22Rv1 (cell line): ENCODE measurements at regions not wholly inside any gene's neighbourhood (a gene's known extent, or its start where the extent isn't known, plus 50 kb on each side); places are given as distances from the start of the nearest gene placed in this dataset.

Source experiments
- H3K27ac ChIP-seq: fragments of 450-650 bp; 2 replicates; pipeline ENCODE4 v1.5.1; 2017
- ZFX ChIP-seq: fragments of 450-650 bp; IDR thresholded peaks from 2 replicates; pipeline ENCODE4 v1.6.1; 2017; ENCODE audit warnings: antibody characterized with exemption, borderline replicate concordance
- TF ChIP-seq, protein P1 (sequence below): fragments of 450-650 bp; IDR thresholded peaks from 2 replicates; pipeline ENCODE4 v1.5.1; 2017; ENCODE audit warnings: mild to moderate bottlenecking

DNA sequence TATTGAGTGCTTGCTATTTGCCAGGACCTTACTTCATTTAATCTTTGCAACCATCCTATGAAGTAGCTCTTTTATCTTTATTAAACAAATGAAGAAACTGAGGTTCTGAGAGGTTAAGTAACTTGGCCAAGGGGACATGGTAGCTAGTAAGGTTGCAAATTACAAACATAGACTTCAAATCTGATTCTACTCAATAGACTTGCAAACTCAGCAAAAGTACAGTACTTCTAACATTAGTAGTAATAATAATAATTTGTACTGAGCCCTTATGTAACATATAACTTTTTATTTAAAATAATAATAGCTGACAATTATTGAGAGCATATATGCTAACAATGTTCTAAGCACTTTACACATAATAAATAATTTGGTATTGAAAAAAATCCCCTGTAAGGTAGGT, 255.7 kb upstream of the ATP5MC3 start:
- TF ChIP-seq, protein P1, sequence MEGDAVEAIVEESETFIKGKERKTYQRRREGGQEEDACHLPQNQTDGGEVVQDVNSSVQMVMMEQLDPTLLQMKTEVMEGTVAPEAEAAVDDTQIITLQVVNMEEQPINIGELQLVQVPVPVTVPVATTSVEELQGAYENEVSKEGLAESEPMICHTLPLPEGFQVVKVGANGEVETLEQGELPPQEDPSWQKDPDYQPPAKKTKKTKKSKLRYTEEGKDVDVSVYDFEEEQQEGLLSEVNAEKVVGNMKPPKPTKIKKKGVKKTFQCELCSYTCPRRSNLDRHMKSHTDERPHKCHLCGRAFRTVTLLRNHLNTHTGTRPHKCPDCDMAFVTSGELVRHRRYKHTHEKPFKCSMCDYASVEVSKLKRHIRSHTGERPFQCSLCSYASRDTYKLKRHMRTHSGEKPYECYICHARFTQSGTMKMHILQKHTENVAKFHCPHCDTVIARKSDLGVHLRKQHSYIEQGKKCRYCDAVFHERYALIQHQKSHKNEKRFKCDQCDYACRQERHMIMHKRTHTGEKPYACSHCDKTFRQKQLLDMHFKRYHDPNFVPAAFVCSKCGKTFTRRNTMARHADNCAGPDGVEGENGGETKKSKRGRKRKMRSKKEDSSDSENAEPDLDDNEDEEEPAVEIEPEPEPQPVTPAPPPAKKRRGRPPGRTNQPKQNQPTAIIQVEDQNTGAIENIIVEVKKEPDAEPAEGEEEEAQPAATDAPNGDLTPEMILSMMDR: no peak
- no peak for TF ChIP-seq ZFX
- H3K27ac ChIP-seq: no peak overlapping the region

DNA sequence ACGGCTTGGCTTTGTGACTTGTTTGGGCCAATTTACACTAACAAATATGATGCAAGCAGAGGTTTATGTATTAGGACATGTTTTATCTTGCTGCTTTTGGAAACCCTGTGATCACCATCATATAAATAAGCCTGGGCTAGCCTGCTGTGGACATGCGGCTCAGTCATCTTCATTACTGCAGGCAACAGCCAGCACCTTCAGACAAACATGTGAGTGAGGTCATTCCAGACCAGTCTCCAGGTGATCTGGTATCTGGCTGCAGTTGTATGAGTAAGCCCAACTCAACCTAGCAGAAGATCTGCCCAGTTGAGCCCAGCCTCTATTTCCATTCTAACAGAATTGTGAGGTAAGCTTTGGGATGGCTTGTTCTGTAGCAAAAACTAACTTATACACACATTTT, 254.6 kb upstream of the ATP5MC3 start:
- no peak overlapping the region for H3K27ac ChIP-seq
- TF ChIP-seq, protein P1: no peak

DNA sequence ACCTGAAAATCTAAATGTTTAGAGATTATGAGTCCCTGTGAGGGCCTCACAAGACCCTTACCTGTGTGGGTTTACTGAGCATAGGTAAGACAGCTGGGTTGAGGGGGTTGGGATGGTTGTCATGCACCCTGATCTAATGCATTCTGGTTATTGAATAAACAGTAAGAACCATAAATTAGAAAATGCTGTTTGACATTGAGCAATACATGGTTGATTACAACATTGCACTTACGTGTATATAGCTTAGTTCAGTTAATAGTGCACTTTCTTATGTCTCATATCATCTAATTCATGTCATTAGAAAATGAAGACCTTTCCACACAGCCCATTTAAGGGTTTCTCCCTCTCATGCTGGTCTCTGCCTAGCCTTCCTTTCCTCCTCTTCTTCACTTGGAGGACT, 253.5 kb upstream of the ATP5MC3 start:
- no peak overlapping the region for H3K27ac ChIP-seq
- TF ChIP-seq ZFX: no peak
- TF ChIP-seq, protein P1: no peak

DNA sequence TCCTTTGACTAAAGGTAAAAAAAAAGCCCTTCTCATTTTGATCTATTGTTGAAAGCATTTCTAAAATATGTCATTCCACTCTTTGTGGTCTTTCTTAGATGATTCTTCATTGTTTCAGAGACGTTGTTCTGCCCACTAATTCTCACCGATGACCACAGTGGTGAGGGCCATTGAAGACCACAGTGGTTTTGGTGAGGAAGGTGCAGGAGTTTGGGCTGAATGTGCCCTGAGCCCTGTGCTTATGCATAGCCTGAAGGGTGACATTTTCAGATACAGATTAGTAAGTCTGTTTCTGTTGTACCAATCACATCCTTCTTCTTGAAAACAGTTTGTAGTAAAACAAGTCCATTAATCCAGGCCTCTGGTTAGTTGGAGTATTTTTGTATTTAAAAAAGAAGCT, 251.3 kb upstream of the ATP5MC3 start:
- TF ChIP-seq, protein P1: no peak
- TF ChIP-seq ZFX: no peak

DNA sequence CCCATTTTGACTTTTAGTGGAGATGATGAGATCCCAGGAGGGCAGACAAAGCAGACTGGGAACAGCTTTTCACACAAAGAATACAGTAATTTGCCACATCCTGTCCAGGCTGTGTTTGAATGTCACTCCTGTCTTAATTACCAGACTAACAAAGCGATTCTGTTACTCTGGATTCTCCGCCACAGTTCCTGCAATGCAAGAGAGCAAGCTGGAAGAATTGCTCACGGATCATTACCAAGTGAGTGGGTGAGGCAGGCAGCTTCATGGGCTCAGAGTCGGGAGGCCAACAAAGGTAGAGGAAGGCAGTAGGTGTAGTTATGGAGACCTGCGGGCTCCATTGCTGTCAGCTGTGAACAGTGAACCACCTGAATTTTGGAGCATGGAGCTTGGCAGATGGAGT, 250.5 kb upstream of the ATP5MC3 start:
- TF ChIP-seq ZFX: no peak
- TF ChIP-seq, protein P1: no peak
- H3K27ac ChIP-seq: no peak overlapping the region

More for the DNA sequence above, 251.3 kb upstream of the ATP5MC3 start:
- no peak overlapping the region for H3K27ac ChIP-seq

DNA sequence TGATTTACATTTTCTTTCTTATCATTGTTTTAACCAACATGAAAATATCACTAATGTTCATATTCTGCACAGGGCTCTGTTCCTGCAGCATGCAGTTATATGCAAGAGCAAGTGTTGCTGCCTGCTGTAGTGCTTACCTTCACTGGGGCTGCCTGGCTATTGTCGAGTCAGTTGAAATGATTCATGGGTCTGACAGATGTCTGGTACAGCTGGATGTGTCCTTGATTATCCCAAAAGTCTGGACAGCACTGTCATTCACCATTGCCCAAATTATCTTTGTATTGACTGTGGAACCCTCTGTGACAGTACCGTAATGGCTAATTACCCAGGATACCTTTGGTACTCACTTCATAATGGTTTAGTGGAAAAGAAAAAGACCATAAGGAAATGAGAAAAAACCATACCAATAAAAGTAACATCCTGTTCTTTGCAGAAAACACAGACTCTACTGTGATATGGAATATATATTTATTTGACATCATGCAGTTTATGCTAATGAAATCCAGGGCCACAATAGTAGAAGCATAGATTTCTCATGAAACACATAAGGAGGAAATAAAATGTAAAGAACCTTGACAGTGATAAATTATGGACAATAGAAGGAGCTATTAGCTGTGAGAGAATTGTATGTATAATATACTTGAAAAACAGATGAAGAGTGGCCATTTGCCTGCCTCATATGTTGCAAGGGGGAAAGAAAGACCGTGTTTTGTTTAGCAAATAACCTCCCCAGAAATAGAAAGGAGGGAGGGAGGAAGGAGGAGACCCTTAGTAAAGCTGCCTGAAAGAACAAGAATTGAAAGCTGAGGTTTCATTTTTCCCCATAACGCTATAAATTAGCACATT, 249.8 kb upstream of the ATP5MC3 start:
- TF ChIP-seq ZFX: no peak
- TF ChIP-seq, protein P1: no peak
- no peak overlapping the region for H3K27ac ChIP-seq

DNA sequence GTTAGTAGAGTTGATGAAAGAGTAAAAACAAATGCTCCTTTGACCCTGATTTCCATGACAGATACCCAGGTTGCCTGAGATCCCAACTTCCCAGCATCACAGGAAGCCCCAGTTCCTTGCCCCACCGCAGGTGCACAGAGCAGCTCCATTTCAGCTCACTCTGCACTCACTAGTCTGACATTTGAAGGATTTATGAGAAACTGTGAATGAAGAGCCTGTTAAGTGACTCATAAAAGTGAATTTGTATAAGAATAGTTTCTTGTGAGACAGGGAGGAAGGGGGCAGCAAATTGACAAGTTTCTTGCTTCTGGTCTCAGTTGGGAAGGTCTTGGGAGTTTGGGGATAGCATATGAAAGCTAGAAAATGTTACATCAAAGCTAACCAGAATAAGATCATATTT, 248.7 kb upstream of the ATP5MC3 start:
- H3K27ac ChIP-seq: no peak overlapping the region
- TF ChIP-seq, protein P1: no peak
- no peak for TF ChIP-seq ZFX
